ENCODE measurements at regions not wholly inside any gene's neighbourhood (a gene's known extent, or its start where the extent isn't known, plus 50 kb on each side); places are given as distances from the start of the nearest gene placed in this dataset.
"Not testable (repeated sequence)": the region's sequence is repeated elsewhere in the genome, so short reads cannot be mapped to it uniquely, and the experiment has no call there.

DNA sequence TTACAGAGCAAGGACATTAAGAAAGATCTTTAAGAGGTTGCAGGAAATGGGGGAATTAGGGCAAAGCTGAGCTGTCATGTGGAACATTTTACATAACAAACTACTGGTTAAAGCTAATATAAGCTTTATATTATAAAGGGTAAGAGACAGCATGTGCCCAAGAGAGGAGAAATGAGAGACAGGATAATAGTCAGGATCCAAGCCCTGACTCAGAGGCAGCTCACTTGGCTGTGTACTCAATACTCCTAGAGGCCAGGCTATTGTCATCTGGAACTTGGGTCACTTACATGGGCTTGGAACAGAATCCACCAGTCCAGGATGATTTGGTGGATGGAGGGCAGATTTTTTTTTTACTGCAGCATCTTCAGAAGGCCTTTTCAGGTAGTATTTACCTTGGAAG, 418.6 kb upstream of the ZMIZ1 start:
- DNase-seq (ENCODE audit: low spot score): no peak

DNA sequence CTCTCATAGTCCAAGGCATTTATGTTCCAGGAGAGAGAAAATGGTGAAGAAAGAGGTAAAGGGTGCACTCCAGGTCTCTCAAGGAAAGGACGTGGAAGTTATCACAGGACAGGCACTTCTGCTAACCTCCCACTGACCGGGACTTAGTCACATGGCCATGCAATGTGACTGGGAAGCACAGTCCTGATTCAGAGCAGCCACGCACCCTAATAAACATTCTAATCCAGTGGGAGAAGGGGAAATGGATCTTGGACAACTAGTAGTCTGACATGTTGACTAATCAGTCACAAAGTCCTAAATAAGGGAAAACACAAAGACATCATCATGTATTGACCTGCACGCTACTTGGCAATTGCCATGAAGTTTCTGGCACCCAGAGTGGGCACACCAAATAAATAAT, 417.5 kb upstream of the ZMIZ1 start:
- no peak for DNase-seq (ENCODE audit: low spot score)

- DNase-seq (ENCODE audit: low spot score): no peak
Measured at GRCh38 chr10:78653555-78653954, 415.2 kb upstream of the ZMIZ1 start.

GRCh38 chr10:78654047-78654590, 414.6 kb upstream of the ZMIZ1 start:
- DNase-seq (ENCODE audit: low spot score): no peak

- DNase-seq (ENCODE audit: low spot score): no peak
Measured at GRCh38 chr10:78655979-78656378, 412.8 kb upstream of the ZMIZ1 start.

DNA sequence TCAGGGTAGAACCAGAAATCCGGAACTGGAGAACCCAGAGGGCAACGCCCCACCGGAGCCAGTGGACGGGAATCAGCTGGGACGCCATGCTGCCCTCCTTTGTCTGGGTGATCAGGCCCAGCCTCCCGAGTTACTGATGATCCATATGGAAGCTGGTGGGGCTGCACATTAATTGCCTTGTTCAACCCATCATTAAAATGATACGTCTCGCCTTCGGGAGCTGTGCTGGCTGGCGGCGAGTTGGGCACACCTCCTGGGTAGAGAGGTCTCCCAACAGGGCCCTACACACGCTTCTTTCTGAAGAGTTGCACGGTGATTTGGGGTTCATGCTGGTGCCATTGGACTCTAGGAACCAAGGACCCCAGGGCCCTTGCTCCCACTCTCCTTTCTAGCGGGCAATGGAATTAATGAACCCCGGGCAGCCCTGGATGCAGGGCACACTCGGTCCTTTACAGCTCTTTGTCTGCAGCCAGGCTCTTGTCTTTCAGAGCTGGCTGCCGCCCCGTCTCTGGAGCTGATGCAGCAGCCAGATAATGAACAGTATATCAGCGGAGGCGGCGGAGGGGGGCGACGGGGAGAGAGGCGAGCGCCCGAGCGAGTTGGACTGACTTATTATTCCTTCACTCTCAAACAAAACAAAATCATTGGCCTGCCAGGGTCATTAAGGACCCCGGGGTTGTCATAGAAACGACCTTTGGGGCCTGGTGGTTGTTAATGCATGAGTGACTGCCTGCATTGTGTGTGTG, 412.2 kb upstream of the ZMIZ1 start:
- no peak for DNase-seq (ENCODE audit: low spot score)

- DNase-seq (ENCODE audit: low spot score): peak; percentile 64
Measured at GRCh38 chr10:78657163-78657861, 411.5 kb upstream of the ZMIZ1 start.

DNA sequence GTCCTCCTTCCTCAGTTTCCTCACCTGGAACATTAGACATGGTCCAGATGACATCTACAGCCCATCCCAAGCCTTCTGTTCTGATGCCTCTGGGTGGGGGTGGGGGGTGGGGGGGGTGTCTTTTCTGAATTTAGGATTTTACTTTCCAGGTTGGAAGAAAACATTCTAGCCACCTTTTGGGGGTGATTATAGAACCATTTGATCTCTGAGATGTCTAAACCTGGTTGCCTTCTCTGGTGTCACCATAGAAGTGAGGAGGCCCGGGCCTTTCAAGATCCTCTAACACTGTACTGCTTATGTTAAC, 411.0 kb upstream of the ZMIZ1 start:
- DNase-seq (ENCODE audit: low spot score): no peak

DNA sequence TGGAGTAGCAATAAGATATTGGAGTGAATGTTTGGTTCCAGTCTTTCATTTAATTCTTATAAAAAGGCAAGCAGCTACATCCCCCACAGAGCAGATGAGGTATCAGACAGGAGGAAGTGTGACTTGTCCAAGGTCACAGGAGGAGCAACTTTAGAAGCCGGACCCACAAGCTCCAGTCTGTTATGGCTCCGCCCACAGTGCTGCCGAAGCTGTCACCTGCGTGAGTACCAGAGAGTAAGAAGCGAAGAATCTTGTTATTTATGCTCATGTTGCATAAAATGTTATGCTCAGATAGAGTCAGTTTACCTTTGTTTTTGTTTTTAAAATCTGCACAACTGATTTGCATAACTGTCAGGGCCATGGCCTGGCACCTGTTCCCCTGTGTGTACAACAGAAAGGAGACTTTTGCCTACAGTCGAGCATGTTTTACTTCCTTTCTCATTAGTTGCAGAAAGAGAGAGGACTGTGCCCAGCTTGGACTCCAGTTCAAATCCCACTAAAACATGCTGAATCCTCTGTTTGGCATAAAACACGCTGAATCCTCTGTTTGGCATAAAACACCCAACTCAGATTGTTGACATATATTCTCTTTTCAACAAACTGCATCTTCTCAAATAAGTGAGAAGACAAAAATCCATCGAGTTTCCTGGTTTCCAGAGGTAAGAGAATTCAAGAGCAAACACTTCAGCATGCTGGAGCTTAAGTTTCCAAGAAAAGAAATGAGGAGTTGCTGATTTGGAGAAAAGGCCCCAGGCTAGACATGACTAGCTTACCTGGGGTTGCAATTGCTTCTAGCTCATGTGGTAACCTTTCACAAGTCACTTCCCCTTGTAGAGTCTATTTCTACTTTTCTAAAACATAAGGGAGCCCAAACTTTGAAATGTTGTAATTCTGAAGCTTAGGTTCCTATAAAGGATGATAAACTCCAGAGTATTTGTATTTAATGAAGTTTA, 409.8 kb upstream of the ZMIZ1 start:
- no peak for DNase-seq (ENCODE audit: low spot score)

GRCh38 chr10:78659598-78659967, 409.2 kb upstream of the ZMIZ1 start:
- DNase-seq (ENCODE audit: low spot score): no peak

- no peak for DNase-seq (ENCODE audit: low spot score)
Measured at GRCh38 chr10:78660446-78661106, 408.2 kb upstream of the ZMIZ1 start.

DNA sequence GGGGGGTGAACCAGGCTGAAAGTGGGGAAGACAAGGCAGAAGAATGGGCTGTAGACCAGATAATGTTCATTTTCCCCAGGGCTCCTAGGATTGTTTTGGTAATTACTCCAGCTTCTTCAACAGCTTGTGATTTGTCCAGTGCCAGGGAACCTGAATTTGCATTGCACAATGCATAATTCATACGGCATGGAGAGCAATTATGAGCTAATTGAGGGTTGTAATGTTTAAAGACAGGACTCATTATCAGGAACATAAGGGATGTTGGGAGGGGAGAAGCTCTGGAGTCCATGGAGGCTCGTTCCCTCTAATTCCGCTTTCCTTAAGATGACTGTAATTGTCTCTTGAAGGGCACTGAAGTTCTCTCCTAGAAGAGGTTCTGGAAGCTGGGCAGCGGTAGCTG, 405.0 kb upstream of the ZMIZ1 start:
- DNase-seq (ENCODE audit: low spot score): no peak

GRCh38 chr10:78664929-78665553, 403.7 kb upstream of the ZMIZ1 start:
- DNase-seq (ENCODE audit: low spot score): no peak

DNA sequence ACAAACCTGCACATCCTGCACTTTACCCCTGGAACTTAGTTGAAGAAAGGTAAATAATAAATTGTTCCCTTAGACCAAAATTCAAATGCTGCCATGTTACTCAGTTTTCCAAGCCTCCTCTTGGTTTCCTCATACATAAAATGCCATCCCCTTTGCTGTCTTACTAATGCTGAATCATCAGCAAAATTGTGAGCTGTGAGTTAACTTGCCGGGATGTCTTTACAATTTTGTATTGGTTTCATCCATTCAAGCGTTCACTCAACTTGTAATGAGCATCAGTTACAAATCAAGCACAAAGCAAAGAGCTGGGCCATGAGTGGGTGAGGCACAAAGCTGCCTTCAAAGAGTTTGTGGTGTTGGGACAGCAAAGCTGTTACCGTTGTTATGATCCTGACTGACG, 395.8 kb upstream of the ZMIZ1 start:
- DNase-seq (ENCODE audit: low spot score): no peak

- DNase-seq (ENCODE audit: low spot score): not testable (repeated sequence)
Measured at GRCh38 chr10:78681141-78681540, 387.6 kb upstream of the ZMIZ1 start.

DNA sequence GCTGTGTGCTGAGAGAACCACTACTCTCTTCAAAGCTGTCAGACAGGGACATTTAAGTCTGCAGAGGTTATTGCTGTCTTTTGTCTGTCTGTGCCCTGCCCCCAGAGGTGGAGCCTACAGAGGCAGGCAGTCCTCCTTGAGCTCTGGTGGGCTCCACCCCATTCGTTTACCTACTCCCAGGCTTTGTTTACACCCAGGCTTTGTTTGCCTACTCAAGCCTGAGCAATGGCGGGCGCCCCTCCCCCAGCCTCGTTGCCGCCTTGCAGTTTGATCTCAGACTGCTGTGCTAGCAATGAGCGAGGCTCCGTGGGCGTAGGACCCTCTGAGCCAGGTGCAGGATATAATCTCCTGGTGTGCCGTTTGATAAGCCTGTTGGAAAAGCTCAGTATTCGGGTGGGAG, 386.8 kb upstream of the ZMIZ1 start:
- not testable (repeated sequence) for DNase-seq (ENCODE audit: low spot score)

DNA sequence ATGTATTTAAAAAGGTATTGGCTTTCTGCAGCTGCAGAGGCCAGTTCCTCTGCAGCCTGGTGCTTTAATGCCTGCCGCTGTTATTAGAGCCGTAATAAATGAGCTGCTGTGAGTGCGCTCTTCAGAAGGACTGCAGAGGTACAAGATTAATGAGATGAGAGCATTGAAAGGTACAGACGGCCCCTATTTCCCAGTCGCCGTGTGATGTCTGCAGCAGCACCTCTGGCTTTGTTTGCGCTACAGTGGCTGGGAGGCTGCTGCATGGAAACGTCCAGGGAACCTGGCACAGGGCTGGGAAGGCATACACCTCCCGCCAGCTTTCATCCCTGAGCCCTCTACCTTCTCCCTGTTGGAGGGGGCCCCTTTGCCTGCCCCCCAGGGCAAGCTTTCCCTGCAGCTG, 383.8 kb upstream of the ZMIZ1 start:
- no peak for DNase-seq (ENCODE audit: low spot score)

DNA sequence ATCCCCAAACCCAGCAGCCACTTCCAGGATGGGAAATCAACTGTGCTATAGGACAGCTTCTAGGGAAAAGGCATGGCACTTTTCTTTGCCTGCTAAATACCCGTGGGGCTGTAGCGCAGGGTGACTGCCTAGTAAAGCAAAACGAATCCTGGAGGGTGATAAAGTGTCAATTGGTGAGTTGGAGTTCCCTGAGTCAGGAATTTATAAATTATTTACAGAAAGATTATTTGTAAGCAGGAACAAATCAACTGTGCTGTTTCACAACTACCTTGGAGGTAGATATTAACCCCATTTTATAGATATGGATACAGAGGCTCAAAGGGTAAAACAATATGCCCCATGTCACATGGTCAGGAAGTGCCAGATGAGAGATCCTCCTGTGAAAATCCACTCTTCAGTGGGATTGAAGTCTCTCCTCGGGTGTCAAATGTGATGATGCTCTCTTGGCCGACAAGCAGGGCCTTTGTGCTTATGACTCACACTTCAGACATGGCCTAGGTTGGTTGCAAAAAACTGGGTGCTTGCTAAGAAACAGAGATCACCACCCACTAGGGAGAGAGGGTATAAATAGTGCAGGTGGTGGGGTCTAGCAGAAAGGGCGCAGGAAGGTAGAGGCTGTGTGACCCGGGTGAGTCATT, 383.2 kb upstream of the ZMIZ1 start:
- DNase-seq (ENCODE audit: low spot score): peak; percentile 34

GRCh38 chr10:78686444-78687060, 382.2 kb upstream of the ZMIZ1 start:
- DNase-seq (ENCODE audit: low spot score): no peak

DNA sequence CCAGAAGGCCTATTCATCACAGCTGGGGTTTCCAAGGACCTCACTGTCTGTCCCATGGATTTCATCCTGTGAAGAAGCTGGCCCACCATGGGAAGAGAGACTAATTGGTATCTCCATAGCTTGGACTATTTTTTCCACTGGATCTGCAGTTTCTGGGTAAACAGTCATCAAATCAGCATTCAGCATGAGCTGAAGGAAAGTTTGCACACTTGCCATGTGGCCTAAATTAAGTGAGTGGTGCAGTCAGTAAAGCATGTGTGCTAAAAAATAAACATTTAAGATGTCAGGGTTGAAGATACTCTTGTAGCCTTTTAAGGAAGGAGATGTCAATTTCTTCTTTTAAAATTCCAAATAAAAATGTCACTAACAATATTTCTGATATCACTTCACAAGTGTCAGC, 381.1 kb upstream of the ZMIZ1 start:
- DNase-seq (ENCODE audit: low spot score): no peak

Measured in COLO829 (cell line).